Neural cell (in vitro differentiated cells): ENCODE measurements at regions not wholly inside any gene's neighbourhood (a gene's known extent, or its start where the extent isn't known, plus 50 kb on each side); places are given as distances from the start of the nearest gene placed in this dataset.

ENCODE experiments used
- H2AFZ ChIP-seq: fragments of 200-600, 300-800 bp; sonication (generic), shearing (Covaris generic); 2 replicates; pipeline ENCODE4 v1.6.0; 2014; ENCODE audit warnings: low read depth, mild to moderate bottlenecking, antibody characterized with exemption, low read length, moderate library complexity
- H3F3A ChIP-seq: fragments of 200-600 bp; shearing (Covaris generic); 2 replicates; pipeline ENCODE4 v1.6.1; 2016; ENCODE audit warnings: mild to moderate bottlenecking, moderate library complexity, mixed read lengths, antibody characterized with exemption, low read length; ENCODE audit not compliant: insufficient read depth, poor library complexity, severe bottlenecking
- H3K27ac ChIP-seq: fragments of 200-600, 300-800 bp; sonication (generic), shearing (Covaris generic); 2 replicates; pipeline ENCODE4 v1.5.1; 2014; ENCODE audit warnings: mild to moderate bottlenecking, low read length, moderate library complexity
- H3K27me3 ChIP-seq: fragments of 300-800, 200-600 bp; sonication (generic), shearing (Covaris generic); 2 replicates; pipeline ENCODE4 v1.6.0; 2014; ENCODE audit warnings: mild to moderate bottlenecking, low read depth, low read length, moderate library complexity; ENCODE audit not compliant: insufficient read depth
- H3K36me3 ChIP-seq: fragments of 300-800, 200-600 bp; sonication (generic), shearing (Covaris generic); 2 replicates; pipeline ENCODE4 v1.5.1; 2014; ENCODE audit warnings: mild to moderate bottlenecking, antibody characterized with exemption, low read length, moderate library complexity; ENCODE audit not compliant: insufficient read depth
- H3K4me2 ChIP-seq: fragments of 300-800, 200-600 bp; sonication (generic), shearing (Covaris generic); 2 replicates; pipeline ENCODE4 v1.6.0; 2014; ENCODE audit warnings: mild to moderate bottlenecking, low read length
- H3K4me3 ChIP-seq: fragments of 300-800, 200-600 bp; sonication (generic), shearing (Covaris generic); 2 replicates; pipeline ENCODE4 v1.5.1; 2014; ENCODE audit warnings: mild to moderate bottlenecking, low read length, moderate library complexity
- H3K79me2 ChIP-seq: fragments of 200-600 bp; shearing (Covaris generic); replicated peaks from 2 replicates; pipeline ENCODE4 v1.6.0; 2014; ENCODE audit warnings: mild to moderate bottlenecking, low read length, moderate library complexity; ENCODE audit not compliant: insufficient read depth
- H3K9ac ChIP-seq: fragments of 300-800, 200-600 bp; sonication (generic), shearing (Covaris generic); 2 replicates; pipeline ENCODE4 v1.6.1; 2016; ENCODE audit warnings: mild to moderate bottlenecking, low read length, mixed read lengths
- H3K9me2 ChIP-seq: fragments of 200-600 bp; shearing (Covaris generic); 2 replicates; pipeline ENCODE4 v1.6.1; 2016; ENCODE audit warnings: mild to moderate bottlenecking, low read length, mixed read lengths; ENCODE audit not compliant: insufficient read depth
- H3K9me3 ChIP-seq: fragments of 200-600, 300-800 bp; sonication (generic), shearing (Covaris generic); 2 replicates; pipeline ENCODE4 v1.6.1; 2016; ENCODE audit warnings: mild to moderate bottlenecking, mixed run types, low read length, moderate library complexity, mixed read lengths
- H4K20me1 ChIP-seq: fragments of 200-600 bp; shearing (Covaris generic); 2 replicates; pipeline ENCODE4 v1.6.1; 2016; ENCODE audit warnings: mild to moderate bottlenecking, mixed run types; ENCODE audit not compliant: insufficient read depth
- EP300 ChIP-seq: fragments of 450-650 bp; conservative IDR thresholded peaks from 2 replicates; pipeline ENCODE4 v1.6.1; 2014; ENCODE audit warnings: antibody characterized with exemption, mild to moderate bottlenecking, moderate library complexity; ENCODE audit not compliant: poor library complexity, severe bottlenecking
- EZH2 ChIP-seq: fragments of 200-600, 300-800 bp; shearing (Covaris generic), sonication (generic); IDR thresholded peaks from 2 replicates; pipeline ENCODE4 v1.6.1; 2014; ENCODE audit warnings: antibody characterized with exemption, low read length, borderline replicate concordance, mild to moderate bottlenecking; ENCODE audit not compliant: insufficient read depth, poor library complexity, severe bottlenecking
- MXI1 ChIP-seq: fragments of 450-650 bp; conservative IDR thresholded peaks from 2 replicates; pipeline ENCODE4 v1.6.1; 2014; ENCODE audit warnings: antibody characterized with exemption, mild to moderate bottlenecking; ENCODE audit not compliant: poor library complexity, severe bottlenecking
- POLR2AphosphoS5 ChIP-seq: IDR thresholded peaks from 2 replicates; pipeline ENCODE4 v1.6.1; 2012
- RAD21 ChIP-seq: fragments of 450-650 bp; conservative IDR thresholded peaks from 2 replicates; pipeline ENCODE4 v1.6.1; 2014; ENCODE audit warnings: antibody characterized with exemption, mild to moderate bottlenecking, moderate library complexity
- TAF1 ChIP-seq: IDR thresholded peaks from 2 replicates; pipeline ENCODE4 v1.6.1; 2012; ENCODE audit warnings: low read depth
- TF ChIP-seq, protein P1 (sequence below): fragments of 450-650 bp; IDR thresholded peaks from 2 replicates; pipeline ENCODE4 v1.5.1; 2014; ENCODE audit warnings: antibody characterized with exemption, mild to moderate bottlenecking, moderate library complexity; ENCODE audit not compliant: poor library complexity, severe bottlenecking
- TF ChIP-seq, protein P2 (sequence below): IDR thresholded peaks from 2 replicates; pipeline ENCODE4 v1.6.1; 2012; ENCODE audit warnings: borderline replicate concordance

- no peaks in the 10 kb centered on the region for H3F3A ChIP-seq
- no peaks in the 10 kb centered on the region for H3K79me2 ChIP-seq
- H3K4me3 ChIP-seq = no peak overlapping the region
- H3K9ac ChIP-seq = no peak overlapping the region
- no peak overlapping the region for H2AFZ ChIP-seq
- no peak overlapping the region for H3K4me2 ChIP-seq
- no peaks in the 10 kb centered on the region for H3K27me3 ChIP-seq
- H3K9me2 ChIP-seq = no peaks in the 10 kb centered on the region
- no peak overlapping the region for H3K27ac ChIP-seq
- no peaks in the 10 kb centered on the region for H3K36me3 ChIP-seq
- H4K20me1 ChIP-seq = no peaks in the 10 kb centered on the region
- H3K9me3 ChIP-seq = no peaks in the 10 kb centered on the region
- TF ChIP-seq EZH2 (no peak), RAD21 (no peak), EP300 (no peak), MXI1 (no peak), POLR2AphosphoS5 (no peak), TAF1 (no peak)
- TF ChIP-seq, protein P1, sequence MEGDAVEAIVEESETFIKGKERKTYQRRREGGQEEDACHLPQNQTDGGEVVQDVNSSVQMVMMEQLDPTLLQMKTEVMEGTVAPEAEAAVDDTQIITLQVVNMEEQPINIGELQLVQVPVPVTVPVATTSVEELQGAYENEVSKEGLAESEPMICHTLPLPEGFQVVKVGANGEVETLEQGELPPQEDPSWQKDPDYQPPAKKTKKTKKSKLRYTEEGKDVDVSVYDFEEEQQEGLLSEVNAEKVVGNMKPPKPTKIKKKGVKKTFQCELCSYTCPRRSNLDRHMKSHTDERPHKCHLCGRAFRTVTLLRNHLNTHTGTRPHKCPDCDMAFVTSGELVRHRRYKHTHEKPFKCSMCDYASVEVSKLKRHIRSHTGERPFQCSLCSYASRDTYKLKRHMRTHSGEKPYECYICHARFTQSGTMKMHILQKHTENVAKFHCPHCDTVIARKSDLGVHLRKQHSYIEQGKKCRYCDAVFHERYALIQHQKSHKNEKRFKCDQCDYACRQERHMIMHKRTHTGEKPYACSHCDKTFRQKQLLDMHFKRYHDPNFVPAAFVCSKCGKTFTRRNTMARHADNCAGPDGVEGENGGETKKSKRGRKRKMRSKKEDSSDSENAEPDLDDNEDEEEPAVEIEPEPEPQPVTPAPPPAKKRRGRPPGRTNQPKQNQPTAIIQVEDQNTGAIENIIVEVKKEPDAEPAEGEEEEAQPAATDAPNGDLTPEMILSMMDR = no peak
- TF ChIP-seq, protein P2, sequence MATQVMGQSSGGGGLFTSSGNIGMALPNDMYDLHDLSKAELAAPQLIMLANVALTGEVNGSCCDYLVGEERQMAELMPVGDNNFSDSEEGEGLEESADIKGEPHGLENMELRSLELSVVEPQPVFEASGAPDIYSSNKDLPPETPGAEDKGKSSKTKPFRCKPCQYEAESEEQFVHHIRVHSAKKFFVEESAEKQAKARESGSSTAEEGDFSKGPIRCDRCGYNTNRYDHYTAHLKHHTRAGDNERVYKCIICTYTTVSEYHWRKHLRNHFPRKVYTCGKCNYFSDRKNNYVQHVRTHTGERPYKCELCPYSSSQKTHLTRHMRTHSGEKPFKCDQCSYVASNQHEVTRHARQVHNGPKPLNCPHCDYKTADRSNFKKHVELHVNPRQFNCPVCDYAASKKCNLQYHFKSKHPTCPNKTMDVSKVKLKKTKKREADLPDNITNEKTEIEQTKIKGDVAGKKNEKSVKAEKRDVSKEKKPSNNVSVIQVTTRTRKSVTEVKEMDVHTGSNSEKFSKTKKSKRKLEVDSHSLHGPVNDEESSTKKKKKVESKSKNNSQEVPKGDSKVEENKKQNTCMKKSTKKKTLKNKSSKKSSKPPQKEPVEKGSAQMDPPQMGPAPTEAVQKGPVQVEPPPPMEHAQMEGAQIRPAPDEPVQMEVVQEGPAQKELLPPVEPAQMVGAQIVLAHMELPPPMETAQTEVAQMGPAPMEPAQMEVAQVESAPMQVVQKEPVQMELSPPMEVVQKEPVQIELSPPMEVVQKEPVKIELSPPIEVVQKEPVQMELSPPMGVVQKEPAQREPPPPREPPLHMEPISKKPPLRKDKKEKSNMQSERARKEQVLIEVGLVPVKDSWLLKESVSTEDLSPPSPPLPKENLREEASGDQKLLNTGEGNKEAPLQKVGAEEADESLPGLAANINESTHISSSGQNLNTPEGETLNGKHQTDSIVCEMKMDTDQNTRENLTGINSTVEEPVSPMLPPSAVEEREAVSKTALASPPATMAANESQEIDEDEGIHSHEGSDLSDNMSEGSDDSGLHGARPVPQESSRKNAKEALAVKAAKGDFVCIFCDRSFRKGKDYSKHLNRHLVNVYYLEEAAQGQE = no peak
Measured at GRCh38 chr7:47093320-47094234, 488.3 kb downstream of the TNS3 start.

GRCh38 chr7:47092336-47092735 lies 489.6 kb downstream of the TNS3 start:
- H2AFZ ChIP-seq = no peak overlapping the region
- H3K27ac ChIP-seq = no peak overlapping the region
- no peaks in the 10 kb centered on the region for H3K9me2 ChIP-seq
- TF ChIP-seq, protein P1 = no peak
- no peak for TF ChIP-seq POLR2AphosphoS5
- TF ChIP-seq, protein P2 = no peak
- TF ChIP-seq TAF1 = no peak
- H3K4me2 ChIP-seq = no peak overlapping the region
- H3K36me3 ChIP-seq = no peaks in the 10 kb centered on the region
- H3F3A ChIP-seq = no peaks in the 10 kb centered on the region
- H3K4me3 ChIP-seq = no peak overlapping the region
- H3K9ac ChIP-seq = no peak overlapping the region
- H3K9me3 ChIP-seq = no peaks in the 10 kb centered on the region
- H3K79me2 ChIP-seq = no peaks in the 10 kb centered on the region
- no peaks in the 10 kb centered on the region for H3K27me3 ChIP-seq
- no peaks in the 10 kb centered on the region for H4K20me1 ChIP-seq
